DMS153 treated with DMSO at 0.1 percent for 48 hours (cell line): ENCODE measurements at regions not wholly inside any gene's neighbourhood (a gene's known extent, or its start where the extent isn't known, plus 50 kb on each side); places are given as distances from the start of the nearest gene placed in this dataset.
"Not testable (repeated sequence)": the region's sequence is repeated elsewhere in the genome, so short reads cannot be mapped to it uniquely, and the experiment has no call there.

Experiments used
- DNase-seq: peaks from one replicate; lab custom pipeline; 2025; ENCODE audit not compliant: unreplicated experiment; lab: John Stamatoyannopoulos, UW

DNA sequence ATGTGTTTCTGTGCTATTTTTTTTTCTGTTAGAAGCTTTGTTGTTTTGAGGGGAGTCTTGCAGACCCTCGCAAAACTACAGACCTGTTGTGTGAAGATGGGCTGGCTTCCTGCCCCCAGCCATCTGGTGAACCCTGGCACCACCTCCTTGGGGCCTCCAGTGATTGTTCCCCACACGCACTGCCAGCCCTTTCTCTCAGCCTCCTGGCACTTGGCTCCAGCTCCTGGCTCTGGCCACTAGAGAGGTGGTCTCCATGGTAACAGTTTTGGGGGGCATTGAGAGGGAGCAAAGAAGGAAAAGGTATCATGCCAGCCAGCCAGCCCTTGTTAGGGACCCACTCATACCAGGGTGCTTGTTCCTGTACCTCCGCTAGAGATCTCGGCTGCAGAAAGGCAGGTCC is 176.4 kb upstream of the RPH3A start:
- no peak for DNase-seq

DNA sequence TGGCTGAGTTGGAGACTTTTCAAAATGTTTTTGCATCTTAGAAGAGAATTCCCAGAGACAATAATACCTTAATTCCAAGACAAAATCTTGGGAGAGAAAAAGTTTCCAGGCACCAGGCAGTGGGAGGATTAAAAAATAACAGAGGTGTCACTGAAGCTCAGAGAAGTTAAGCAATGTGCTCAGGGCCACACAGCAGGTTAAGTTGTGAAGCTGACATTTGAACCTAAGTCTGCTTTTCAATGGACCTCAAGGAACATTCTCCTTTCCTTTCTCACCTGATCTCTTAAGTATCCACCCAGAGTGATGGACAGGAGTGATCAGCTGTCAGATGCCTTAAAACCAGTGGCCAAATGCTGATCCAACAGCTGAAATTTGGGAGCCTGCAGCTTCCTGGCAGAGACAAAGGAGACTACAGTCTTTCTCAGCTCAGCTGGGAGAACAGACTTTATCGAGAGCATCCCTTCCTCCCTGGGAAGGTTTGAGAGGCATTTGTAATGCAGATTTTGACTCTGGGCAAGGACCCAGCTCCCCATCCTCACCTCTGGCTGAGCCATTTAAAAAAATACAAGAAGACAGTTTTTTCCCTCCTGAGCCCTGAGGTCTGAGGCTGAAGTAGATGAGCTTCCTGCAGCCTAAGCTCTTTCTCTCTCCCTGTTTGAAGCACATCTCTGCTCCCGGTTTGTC is 174.9 kb upstream of the RPH3A start:
- no peak for DNase-seq

DNA sequence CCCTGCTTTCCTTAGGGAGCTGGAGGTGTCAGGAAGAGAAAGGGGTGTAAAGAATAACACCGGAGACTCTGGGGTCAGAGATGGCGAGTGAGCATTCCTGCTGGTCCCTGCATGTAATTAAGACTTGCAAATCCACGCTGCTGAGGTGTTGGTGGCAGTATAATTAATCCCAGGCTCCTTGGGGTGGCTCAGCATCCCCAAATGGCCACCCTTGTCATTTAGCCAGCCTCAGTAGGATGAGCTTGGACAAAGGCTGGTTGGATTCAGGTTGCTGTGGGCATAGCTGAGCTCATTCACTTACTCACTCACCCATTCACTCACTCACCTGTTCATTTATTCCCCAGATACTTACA is 174.4 kb upstream of the RPH3A start:
- DNase-seq, result no peak

DNA sequence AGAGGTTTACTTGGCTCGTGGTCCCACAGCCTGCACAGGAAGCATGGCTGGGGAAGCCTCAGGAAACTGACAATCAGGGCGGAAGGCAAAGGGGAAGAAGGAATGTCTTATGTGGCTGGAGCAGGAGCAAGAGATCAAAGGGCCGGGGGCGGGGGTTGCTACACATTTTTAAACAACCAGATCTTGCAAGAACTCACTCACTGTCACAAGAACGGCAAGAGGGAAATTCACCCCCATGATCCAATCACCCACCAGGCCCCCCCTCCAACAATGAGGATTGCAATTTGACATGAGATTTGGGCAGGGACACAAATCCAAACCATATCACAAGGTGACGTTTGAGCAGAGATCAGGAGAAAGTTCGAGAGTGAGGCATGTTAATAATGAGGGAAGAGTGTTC is 163.7 kb upstream of the RPH3A start:
- DNase-seq, result no peak

DNA sequence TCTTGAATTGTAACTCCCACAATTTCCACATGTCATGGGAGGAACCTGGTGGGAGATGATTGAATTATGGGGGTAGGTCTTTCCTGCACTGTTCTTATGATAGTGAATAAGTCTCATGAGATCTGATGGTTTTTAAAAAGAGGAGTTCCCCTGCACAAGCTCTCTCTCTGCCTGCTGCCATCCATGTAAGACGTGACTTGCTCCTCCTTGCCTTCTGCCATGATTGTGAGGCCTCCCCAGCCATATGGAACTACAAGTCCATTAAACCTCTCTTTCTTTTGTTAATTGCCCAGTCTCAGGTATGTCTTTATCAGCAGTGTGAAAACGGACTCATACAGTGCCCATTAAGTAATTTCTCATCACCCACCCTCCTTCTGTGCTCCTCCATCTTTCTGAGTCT is 159.6 kb upstream of the RPH3A start:
- DNase-seq, result not testable (repeated sequence)

DNA sequence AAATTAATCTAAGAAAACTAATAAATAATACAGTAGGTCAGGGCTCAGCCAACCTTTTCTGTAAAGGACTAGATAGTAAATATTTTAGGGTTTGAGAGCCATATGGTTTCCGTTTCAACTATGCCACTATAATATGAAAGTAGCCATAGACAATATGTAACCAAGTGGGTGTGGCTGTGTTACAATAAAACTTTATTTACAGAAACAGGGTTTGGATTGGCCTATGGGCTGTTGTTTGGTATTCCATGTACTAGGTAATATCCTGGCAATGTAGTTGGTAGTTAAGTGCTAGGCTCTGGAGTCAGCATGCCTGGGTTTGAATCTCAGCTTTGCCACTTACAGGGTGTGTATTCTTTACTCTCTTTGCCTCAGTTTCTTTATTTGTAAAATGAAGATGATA is 156.5 kb upstream of the RPH3A start:
- DNase-seq, result no peak

DNA sequence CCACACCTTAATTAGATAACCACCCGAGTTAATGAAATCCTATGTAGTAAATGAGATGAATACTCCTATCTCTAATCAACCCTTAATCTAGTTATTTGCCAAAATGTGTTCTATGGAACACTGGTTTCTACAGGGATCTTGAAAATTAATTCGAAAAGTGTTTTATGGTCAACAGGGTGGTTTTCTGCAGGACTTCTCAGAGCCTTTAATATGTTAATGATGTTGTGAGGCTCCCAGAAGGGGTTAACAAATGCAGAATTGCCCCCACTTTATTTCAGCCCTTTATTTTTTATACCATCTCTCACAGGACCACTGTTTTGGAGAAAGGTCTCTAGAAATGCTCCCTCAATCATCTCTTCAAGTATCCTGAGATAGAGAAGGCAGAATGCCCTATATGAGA is 153.1 kb upstream of the RPH3A start:
- DNase-seq, result no peak

DNA sequence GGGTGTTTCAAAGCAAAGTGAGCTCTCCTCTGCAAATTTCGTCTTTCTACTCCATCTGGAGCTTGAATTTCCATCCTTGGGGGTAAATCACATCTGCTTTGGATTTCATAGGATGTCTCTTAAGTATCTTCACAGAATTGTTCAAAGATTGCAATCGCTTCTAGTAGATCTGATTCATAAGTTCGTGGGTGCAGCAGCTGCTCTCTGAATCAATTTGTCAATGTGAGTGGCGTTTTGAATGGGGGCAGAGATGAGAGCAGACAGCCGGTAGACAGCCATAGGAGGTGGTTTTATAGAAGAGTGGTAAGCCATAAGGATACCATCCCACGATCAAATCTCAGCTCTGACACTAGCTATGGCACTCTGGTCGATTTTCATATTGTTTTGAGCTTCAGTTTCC is 146.0 kb upstream of the RPH3A start:
- DNase-seq, result no peak

DNA sequence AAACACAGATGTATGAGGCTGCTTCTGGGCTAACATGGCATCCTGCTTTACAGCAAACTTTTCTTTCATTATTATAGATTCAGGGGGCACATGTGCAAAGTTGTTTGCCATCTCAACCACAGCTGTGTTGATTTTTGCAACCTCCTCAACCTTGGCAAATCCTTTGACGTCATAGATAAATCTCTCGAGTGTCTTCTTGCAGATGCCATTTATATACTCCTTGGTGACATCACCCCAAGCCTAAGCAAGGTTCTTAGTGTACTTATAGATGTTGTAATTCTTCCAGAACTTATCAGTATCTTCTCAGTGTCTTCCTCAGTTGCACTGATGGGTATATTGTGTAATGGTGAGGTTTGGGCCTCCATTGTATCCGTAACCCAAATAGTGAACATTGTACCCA is 135.4 kb upstream of the RPH3A start:
- no peak for DNase-seq

DNA sequence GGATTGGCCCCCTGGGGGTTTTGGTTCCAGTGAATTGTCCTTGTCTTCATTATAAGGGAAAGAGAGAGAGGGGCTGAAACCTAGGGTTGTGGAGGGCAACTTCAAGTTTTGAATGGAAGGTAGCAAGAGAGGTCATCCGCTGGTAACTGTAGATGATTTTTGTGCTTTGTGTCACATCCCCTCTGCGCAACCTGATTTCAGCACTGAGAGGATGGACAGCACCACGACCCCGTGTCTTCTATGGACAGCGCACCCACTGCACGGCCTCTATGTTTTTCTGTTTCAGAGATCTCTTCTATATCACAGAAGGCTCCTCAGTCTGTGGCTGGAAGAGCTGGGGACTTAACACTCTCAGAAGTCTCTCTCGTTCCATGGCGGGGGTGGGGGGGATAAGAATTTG is 127.0 kb upstream of the RPH3A start:
- DNase-seq, result no peak

DNA sequence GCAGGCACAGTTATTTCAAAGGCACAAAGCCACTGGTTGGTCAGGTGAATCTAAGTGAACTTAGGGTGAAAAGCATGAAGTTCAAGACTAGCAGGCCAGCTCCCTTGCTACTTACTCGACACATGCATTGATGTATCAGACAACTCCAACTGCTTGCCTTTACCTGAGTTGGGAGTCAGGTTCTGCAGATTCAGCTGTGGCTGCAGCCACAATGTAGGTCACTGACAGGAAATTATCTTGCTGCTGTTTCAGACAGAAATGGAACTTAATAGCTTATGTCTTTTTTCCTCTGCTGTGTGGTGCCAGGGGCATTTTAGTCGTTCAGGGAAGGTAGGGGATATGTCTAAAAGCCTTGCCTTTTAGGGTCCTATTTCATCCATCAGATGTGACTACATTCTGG is 125.6 kb upstream of the RPH3A start:
- DNase-seq, result no peak

DNA sequence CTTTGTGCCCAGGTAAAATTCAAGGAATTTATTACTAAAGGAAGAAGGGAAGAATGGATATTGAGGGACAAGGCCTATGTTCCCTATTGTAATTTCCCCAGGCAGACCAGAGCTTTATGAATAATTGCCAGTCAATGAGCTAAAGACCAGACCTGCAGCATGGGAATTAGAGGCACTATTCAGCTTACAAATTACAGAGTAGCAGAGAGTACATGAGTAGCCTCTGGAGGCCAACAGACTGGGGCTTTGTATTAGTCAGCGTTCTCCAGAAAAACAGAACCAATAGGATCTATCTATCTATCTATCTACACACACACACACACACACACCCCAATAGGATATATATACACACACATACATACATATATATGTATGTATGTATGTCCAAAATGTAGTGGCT is 120.0 kb upstream of the RPH3A start:
- DNase-seq, result no peak

DNA sequence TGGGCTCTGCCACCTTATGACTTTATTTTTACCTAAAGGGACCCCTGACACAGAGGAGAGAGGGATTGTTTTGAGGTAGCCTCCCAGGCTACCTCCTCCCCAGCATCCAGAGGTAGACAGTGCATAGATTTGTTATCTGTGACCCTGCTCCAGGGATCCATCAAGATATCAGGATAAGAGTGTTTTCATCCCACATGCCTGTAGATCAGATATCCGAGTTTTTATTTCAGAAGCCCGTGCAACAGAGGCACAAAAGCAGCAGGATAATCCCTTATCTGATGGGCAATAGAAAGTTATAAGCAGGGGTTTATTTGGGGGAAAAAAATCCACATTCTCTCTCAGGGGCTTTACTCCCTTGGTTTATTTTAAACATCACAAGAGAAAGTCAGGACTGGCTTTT is 117.0 kb upstream of the RPH3A start:
- no peak for DNase-seq

DNA sequence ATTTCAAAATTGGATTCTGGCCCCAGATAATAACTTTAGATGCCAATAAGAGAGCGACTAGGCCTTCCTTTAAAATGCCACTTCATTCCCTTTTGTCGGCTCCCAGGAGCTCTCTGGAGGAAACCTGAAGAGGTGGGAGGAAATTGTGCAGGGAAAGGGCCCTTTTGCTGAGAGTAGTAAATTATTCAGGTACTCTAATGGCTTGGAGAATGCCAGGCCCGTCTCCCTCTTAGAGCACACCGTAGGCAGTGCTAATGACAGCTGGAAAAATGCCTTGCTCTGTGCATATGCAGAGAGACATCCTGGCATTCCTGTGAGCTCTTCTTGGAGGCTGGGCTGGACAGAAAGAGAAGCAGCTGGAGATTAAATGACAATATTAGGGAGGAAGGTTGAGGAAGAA is 115.0 kb upstream of the RPH3A start:
- DNase-seq, result no peak

DNA sequence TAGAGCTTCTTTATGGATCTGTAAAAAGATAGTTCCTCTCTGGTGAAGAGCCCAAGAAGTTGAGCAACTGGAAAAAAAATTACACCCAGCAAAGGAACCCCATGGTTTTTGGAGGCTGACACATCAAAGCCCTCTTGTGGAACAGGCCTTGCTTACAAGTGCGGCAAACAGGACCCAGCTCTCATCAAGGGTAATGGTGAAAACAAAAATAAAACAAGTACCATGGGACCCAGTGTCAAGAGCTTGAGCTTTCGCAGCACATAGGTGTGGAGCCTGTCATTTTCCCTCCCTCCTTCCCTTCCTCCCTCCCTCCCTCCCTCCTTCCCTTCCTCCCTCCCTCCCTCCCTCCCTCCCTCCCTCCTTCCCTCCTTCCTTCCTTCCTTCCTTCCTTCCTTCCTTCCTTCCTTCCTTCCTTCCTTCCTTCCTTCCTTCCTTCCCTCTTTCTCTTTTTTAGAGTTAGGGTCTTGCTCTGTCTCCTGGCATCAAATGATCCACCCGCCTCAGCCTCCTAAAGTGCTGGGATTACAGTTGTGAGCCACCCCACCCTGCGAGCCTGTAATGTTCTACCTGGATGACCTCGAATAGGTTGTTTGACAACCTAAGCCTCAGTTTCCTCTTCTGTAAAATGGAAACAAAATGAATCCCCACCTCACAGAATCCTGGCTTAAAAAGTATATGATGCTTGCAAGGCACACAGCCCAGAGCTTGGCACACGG is 114.3 kb upstream of the RPH3A start:
- no peak for DNase-seq

DNA sequence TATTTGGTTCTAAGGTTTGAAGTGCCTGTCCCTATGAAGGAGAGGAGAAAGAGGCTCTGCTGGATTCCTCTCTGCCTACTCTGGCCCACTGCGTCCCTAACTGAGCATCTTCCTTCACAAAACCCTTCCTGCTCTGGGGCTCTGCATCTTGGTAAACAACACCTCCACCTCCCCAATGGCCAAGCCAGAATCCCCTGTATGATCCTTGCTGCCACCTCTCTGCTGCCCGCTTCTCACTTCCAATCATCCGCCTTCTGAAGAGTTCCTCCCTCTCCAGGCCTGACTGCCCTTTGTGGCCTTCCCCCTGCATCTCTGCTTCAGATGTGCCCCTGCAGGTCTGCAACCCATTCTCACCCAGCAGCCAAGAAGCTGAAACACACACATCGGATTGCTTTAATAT is 110.6 kb upstream of the RPH3A start:
- no peak for DNase-seq

DNA sequence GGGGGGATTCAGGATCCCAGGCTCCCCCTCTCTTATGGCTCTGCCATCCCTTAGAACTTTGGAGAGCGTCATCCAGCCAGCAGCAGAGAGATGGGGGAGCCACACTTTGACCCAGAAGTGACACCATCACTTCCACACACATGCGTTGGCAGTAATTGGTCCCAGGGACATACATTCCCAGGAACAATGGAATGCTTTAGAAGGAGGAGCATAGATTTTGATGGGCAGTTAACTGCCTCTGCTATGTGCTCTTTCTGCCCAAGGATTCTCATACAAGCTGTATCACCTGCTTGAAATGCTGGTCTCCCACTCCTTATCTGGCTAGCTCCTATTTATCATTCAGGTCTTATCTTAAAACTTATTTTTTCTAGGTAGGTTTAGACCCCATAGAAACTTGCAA is 109.0 kb upstream of the RPH3A start:
- no peak for DNase-seq

DNA sequence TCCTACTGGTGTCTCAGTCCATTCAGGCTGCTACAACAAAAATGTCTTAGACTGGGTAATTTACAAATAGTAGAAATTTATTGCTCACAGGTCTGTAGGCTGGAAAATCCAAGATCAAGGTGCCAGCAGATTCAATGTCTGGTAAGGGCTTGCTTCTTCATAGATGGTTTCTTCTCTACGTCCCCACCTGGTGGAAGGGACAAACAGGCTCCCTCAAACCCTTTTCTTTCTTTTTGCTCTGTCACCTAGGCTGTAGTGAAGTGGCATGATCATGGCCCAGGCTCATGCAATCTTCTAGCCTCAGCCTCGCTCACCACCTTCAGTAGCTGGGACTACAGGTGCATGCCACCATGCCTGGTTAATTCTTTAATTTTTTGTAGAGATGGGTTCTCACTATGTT is 106.8 kb upstream of the RPH3A start:
- no peak for DNase-seq

DNA sequence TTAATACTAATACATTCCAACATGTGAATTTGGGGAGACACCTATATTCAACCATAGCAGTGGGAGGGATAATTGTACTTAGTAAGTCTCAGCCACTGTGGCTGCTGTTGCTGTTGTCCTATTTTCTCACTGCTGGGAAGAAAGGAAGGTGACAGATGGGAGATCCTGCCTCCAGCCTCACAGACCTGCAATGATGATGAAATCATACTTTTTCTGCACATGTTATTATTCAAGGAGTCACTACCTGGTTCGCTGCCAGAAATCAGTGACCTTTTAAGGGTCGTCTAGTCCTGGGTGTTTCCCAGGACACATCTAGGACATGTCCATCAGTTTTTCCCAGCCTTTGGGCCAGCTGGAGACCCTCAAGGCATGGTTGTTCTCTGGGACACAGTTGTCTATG is 106.2 kb upstream of the RPH3A start:
- DNase-seq, result no peak

DNA sequence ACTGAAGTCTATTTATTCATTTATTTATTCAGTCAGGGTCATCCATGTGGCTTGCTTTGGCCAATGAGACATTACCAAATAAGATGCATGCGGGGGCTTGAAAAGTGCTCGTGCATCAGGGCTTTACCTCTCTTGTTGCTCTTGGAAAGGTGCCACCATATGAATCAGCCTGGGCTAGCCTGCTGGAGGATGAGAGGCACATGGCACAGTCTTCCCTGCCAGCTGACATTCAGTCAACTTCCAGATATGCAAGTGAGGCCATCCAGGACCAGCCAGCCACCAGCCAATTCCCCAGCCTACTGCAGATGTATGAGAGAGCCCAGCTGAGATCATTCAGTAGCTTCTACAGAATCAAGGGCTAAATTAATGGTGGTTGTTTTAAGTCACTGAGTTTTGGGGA is 105.2 kb upstream of the RPH3A start:
- DNase-seq, result no peak

DNA sequence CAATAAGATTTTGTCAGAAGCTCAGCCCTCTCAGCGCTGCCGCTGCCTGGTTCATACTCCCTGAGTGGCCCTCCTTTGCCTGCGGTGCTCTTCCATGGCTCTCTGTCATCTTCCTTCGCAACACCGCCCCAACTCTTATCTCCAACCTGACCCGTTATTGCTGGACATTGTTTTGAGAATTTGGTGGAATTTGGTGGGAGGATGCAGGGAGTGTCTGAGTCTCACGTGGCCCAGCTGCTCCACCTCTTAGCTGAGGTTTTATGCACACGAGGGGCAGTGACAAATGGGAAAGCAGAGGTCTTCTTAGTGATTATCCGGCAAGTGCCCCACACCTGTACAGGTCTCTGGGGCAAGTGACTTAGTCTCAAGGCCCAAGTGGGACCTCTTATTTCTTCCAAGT is 97.5 kb upstream of the RPH3A start:
- DNase-seq, result no peak

DNA sequence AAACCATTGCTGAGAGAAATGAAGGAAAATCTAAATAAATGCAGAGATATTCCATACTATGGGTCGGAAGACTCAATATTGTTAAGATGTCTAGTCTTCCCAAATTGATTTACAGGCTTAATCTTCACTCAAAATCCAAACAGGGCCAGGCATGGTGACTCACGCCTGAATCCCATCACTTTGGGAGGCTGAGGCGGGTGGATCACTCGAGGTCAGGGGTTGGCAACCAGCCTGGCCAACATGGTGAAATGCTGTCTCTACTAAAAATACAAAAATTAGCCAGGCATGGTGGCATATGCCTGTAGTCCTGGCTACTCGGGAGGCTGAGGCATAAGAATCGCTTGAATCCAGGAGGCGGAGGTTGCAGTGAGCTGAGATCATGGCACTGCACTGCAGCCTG is 94.1 kb upstream of the RPH3A start:
- DNase-seq, result not testable (repeated sequence)

DNA sequence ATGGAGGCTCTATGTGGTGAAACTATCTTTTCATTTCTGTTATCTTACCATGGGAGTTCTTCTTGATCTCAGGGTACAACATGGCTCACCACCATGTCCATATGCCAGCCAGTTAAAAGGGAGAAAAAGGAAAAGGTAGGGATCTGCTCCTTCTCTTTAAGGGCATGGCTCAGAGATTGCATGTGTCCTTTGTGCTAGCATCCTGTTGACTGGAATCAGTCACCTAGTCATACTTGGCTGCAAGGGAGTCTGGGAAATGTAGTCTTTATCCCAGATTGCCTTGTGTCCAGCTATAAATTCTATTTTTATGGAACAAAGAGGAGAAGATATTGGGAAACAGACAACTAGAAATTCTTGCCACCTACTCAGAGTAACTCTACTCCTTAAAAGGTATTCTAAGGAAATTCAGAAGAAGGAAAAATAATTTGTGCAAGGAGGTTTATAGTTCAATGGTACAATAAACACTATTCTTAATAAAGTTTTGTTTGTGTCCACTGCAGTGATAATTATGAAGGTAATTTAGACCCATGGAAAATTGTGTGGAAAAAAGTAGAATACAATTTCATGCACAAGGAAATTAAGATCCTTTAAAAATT is 86.4 kb upstream of the RPH3A start:
- peak; percentile 8 for DNase-seq
